Mesenchymal stem cell (in vitro differentiated cells and primary cell): ENCODE measurements at regions not wholly inside any gene's neighbourhood (a gene's known extent, or its start where the extent isn't known, plus 50 kb on each side); places are given as distances from the start of the nearest gene placed in this dataset.

Experiments used
- DNase-seq: peaks from one replicate; pipeline ENCODE4 v3.0.0-alpha.2; 2013
- H2AFZ ChIP-seq: one replicate; pipeline ENCODE4 v1.6.1; 2013; ENCODE audit warnings: low read depth, mild to moderate bottlenecking, control low read depth, inconsistent platforms, low read length, moderate library complexity
- H2AK5ac ChIP-seq: 2 replicates; pipeline ENCODE4 v1.6.1; 2013; ENCODE audit warnings: low read length, moderate library complexity, mild to moderate bottlenecking, inconsistent platforms; ENCODE audit not compliant: severe bottlenecking
- H2BK120ac ChIP-seq: one replicate; pipeline ENCODE4 v1.6.1; 2013; ENCODE audit warnings: low read depth, mild to moderate bottlenecking, inconsistent platforms, low read length, moderate library complexity
- H2BK12ac ChIP-seq, 2 experiments: one replicate each; pipeline ENCODE4 v1.6.1; 2013; ENCODE audit warnings: inconsistent platforms in 2 of 2, low read length in 2 of 2, mild to moderate bottlenecking in 2 of 2, moderate library complexity in 2 of 2, control low read depth in 1 of 2
- H2BK15ac ChIP-seq: one replicate; pipeline ENCODE4 v1.6.1; 2013; ENCODE audit warnings: mild to moderate bottlenecking, low read depth, inconsistent platforms; ENCODE audit not compliant: poor library complexity, severe bottlenecking
- H2BK5ac ChIP-seq: 2 replicates; pipeline ENCODE4 v1.6.1; 2013; ENCODE audit warnings: low read depth, mild to moderate bottlenecking, low read length, control low read depth, inconsistent platforms; ENCODE audit not compliant: poor library complexity, severe bottlenecking
- H3K14ac ChIP-seq, 2 experiments: one replicate each; pipeline ENCODE4 v1.6.1; 2013; ENCODE audit warnings: inconsistent platforms in 2 of 2, low read length in 2 of 2, control low read depth in 1 of 2, mild to moderate bottlenecking in 1 of 2, moderate library complexity in 1 of 2
- H3K18ac ChIP-seq, 2 experiments: one replicate each; pipeline ENCODE4 v1.6.1; 2013; ENCODE audit warnings: inconsistent platforms in 2 of 2, low read length in 2 of 2, control low read depth in 1 of 2, low read depth in 1 of 2, mild to moderate bottlenecking in 1 of 2
- H3K23ac ChIP-seq, 2 experiments: one replicate each; pipeline ENCODE4 v1.6.1; 2013; ENCODE audit warnings: inconsistent platforms in 2 of 2, low read length in 2 of 2, mild to moderate bottlenecking in 2 of 2, moderate library complexity in 2 of 2, control low read depth in 1 of 2
- H3K27ac ChIP-seq: 2 replicates; pipeline ENCODE4 v1.5.1; 2013; ENCODE audit warnings: mild to moderate bottlenecking, moderate library complexity, low read length, control low read depth, inconsistent platforms; ENCODE audit not compliant: poor library complexity, severe bottlenecking
- H3K27me3 ChIP-seq, 2 experiments: 2 replicates each; pipeline versions ENCODE4 v1.6.1 to v1.7.0; 2013; ENCODE audit warnings: low read length in 2 of 2, mild to moderate bottlenecking in 2 of 2, moderate library complexity in 2 of 2, control low read depth in 1 of 2, inconsistent platforms in 1 of 2; ENCODE audit not compliant: control insufficient read depth in 1 of 2, insufficient read depth in 1 of 2
- H3K36me3 ChIP-seq, 2 experiments: 2 replicates each; pipeline versions ENCODE4 v1.6.1 to v1.7.0; 2013; ENCODE audit warnings: low read length in 2 of 2, control low read depth in 1 of 2, inconsistent platforms in 1 of 2, low read depth in 1 of 2, mild to moderate bottlenecking in 1 of 2; ENCODE audit not compliant: insufficient read depth in 2 of 2, control insufficient read depth in 1 of 2
- H3K4ac ChIP-seq, 2 experiments: one replicate each; pipeline ENCODE4 v1.6.1; 2013; ENCODE audit warnings: inconsistent platforms in 2 of 2, low read length in 2 of 2, mild to moderate bottlenecking in 2 of 2, moderate library complexity in 2 of 2, control low read depth in 1 of 2, low read depth in 1 of 2
- H3K4me1 ChIP-seq: 2 replicates; pipeline ENCODE4 v1.6.1; 2013; ENCODE audit warnings: low read depth, low read length, control low read depth; ENCODE audit not compliant: control insufficient read depth, insufficient read depth
- H3K4me2 ChIP-seq: 2 replicates; pipeline ENCODE4 v1.6.1; 2013; ENCODE audit warnings: low read length, mild to moderate bottlenecking, inconsistent platforms; ENCODE audit not compliant: poor library complexity, severe bottlenecking
- H3K4me3 ChIP-seq, 2 experiments: 2 replicates each; pipeline versions ENCODE4 v1.5.1 to v1.7.0; 2013; ENCODE audit warnings: low read length in 2 of 2, mild to moderate bottlenecking in 2 of 2, control low read depth in 1 of 2, low read depth in 1 of 2; ENCODE audit not compliant: insufficient read depth in 1 of 2
- H3K79me1 ChIP-seq: replicated peaks from 2 replicates; pipeline ENCODE4 v1.6.1; 2013; ENCODE audit warnings: mild to moderate bottlenecking, control low read depth, low read length, inconsistent platforms; ENCODE audit not compliant: poor library complexity, severe bottlenecking
- H3K9ac ChIP-seq: 2 replicates; pipeline ENCODE4 v1.7.0; 2013; ENCODE audit warnings: mild to moderate bottlenecking, low read length, moderate library complexity
- H3K9me3 ChIP-seq: 2 replicates; pipeline ENCODE4 v1.7.0; 2013; ENCODE audit warnings: mild to moderate bottlenecking, low read length; ENCODE audit not compliant: control insufficient read depth
- H4K8ac ChIP-seq: one replicate; pipeline ENCODE4 v1.6.1; 2013; ENCODE audit warnings: inconsistent platforms, mild to moderate bottlenecking, low read length, moderate library complexity
- H4K91ac ChIP-seq: one replicate; pipeline ENCODE4 v1.6.1; 2013; ENCODE audit warnings: mild to moderate bottlenecking, low read length, inconsistent platforms
- WGBS: methylation state at CpG from one replicate; pipeline ENCODE4 v1.1.7; 2013; ENCODE audit warnings: mixed read lengths; 5-methylcytosine and 5-hydroxymethylcytosine counted together

GRCh38 chrX:1140236-1140681 lies 72.2 kb downstream of the CRLF2 start:
- Histone ChIP-seq H4K8ac (no peak overlapping the region), H3K27me3 (peaks cover 0 to 8% of the 10 kb centered on the region in 2 experiments), H4K91ac (no peak overlapping the region), H3K9me3 (no peaks in the 10 kb centered on the region), H3K14ac (no peak overlapping the region), H3K23ac (no peak overlapping the region), H3K4me2 (no peak overlapping the region), H3K36me3 (no peaks in the 10 kb centered on the region), H2BK120ac (no peak overlapping the region), H3K4me3 (no peak overlapping the region), H2BK15ac (no peak overlapping the region), H2AK5ac (no peak overlapping the region), H3K27ac (no peak overlapping the region), H3K9ac (no peak overlapping the region), H2BK12ac (no peak overlapping the region), H2AFZ (no peak overlapping the region), H3K18ac (no peak overlapping the region), H3K4ac (no peak overlapping the region), H3K79me1 (no peaks in the 10 kb centered on the region), H3K4me1 (no peaks in the 10 kb centered on the region), H2BK5ac (no peak overlapping the region)
- WGBS = 59% methylated on average over 13 of the region's 16 CpGs
- DNase-seq = no peak

- H2BK5ac ChIP-seq = no peak overlapping the region
- no peak overlapping the region for H2BK120ac ChIP-seq
- peaks cover 3% of the 10 kb centered on the region for H3K9me3 ChIP-seq
- no peak overlapping the region for H3K18ac ChIP-seq
- H3K4me3 ChIP-seq = no peak overlapping the region
- no peaks in the 10 kb centered on the region for H3K4me1 ChIP-seq
- H3K27me3 ChIP-seq = peaks cover 0 to 8% of the 10 kb centered on the region in 2 experiments
- H2AK5ac ChIP-seq = no peak overlapping the region
- H3K9ac ChIP-seq = no peak overlapping the region
- no peak overlapping the region for H3K14ac ChIP-seq
- DNase-seq = no peak
- no peak overlapping the region for H3K23ac ChIP-seq
- H3K4ac ChIP-seq = no peak overlapping the region
- no peak overlapping the region for H3K4me2 ChIP-seq
- no peak overlapping the region for H4K91ac ChIP-seq
- no peaks in the 10 kb centered on the region for H3K79me1 ChIP-seq
- WGBS = 93% methylated on average over 10 of the region's 10 CpGs
- no peak overlapping the region for H2BK12ac ChIP-seq
- H3K36me3 ChIP-seq = no peaks in the 10 kb centered on the region
- no peak overlapping the region for H2BK15ac ChIP-seq
- no peak overlapping the region for H4K8ac ChIP-seq
- no peak overlapping the region for H3K27ac ChIP-seq
- no peak overlapping the region for H2AFZ ChIP-seq
Observed at GRCh38 chrX:1139185-1139500, 73.3 kb downstream of the CRLF2 start.

GRCh38 chrX:1138476-1139184 lies 73.8 kb downstream of the CRLF2 start:
- Histone ChIP-seq H2AK5ac (no peak overlapping the region), H3K4me1 (no peaks in the 10 kb centered on the region), H3K27ac (no peak overlapping the region), H4K8ac (no peak overlapping the region), H2BK120ac (no peak overlapping the region), H2BK12ac (no peak overlapping the region), H3K79me1 (no peaks in the 10 kb centered on the region), H3K36me3 (no peaks in the 10 kb centered on the region), H3K4ac (no peak overlapping the region), H2BK15ac (no peak overlapping the region), H3K18ac (no peak overlapping the region), H3K9me3 (peaks cover 3% of the 10 kb centered on the region), H2AFZ (no peak overlapping the region), H3K4me3 (no peak overlapping the region), H3K27me3 (peaks cover 0 to 8% of the 10 kb centered on the region in 2 experiments), H3K14ac (no peak overlapping the region), H3K9ac (no peak overlapping the region), H2BK5ac (no peak overlapping the region), H4K91ac (no peak overlapping the region), H3K4me2 (no peak overlapping the region), H3K23ac (no peak overlapping the region)
- no peak for DNase-seq
- 81% methylated on average over 22 of the region's 22 CpGs for WGBS

GRCh38 chrX:1137531-1137930 lies 74.9 kb downstream of the CRLF2 start:
- no peak overlapping the region for H3K14ac ChIP-seq
- no peak overlapping the region for H2BK15ac ChIP-seq
- H3K4me2 ChIP-seq = no peak overlapping the region

More at GRCh38 chrX:1137531-1137930, 74.9 kb downstream of the CRLF2 start:
- Histone ChIP-seq H3K4ac (no peak overlapping the region), H2AK5ac (no peak overlapping the region), H3K18ac (no peak overlapping the region), H4K91ac (no peak overlapping the region), H3K27ac (no peak overlapping the region), H4K8ac (no peak overlapping the region), H3K79me1 (no peaks in the 10 kb centered on the region), H3K9me3 (peaks cover 3% of the 10 kb centered on the region), H2BK12ac (no peak overlapping the region), H3K27me3 (peaks cover 0 to 8% of the 10 kb centered on the region in 2 experiments), H3K36me3 (no peaks in the 10 kb centered on the region), H2BK5ac (no peak overlapping the region), H3K4me1 (no peaks in the 10 kb centered on the region), H3K23ac (no peak overlapping the region), H3K9ac (no peak overlapping the region), H2BK120ac (no peak overlapping the region), H3K4me3 (no peak overlapping the region), H2AFZ (no peak overlapping the region)
- no peak for DNase-seq
- WGBS = 75% methylated on average over 10 of the region's 10 CpGs
